ENCODE measurements at regions not wholly inside any gene's neighbourhood (a gene's known extent, or its start where the extent isn't known, plus 50 kb on each side); places are given as distances from the start of the nearest gene placed in this dataset.

GRCh38 chr13:109883181-109884180, 97.1 kb upstream of the IRS2 start:
- Histone ChIP-seq H4K8ac (replicated peaks; ENCODE audit: insufficient read length, low read depth, low read length) (no peak overlapping the region), H2BK15ac (ENCODE audit: low read depth, low read length) (no peak overlapping the region), H3K4ac (ENCODE audit: low read depth, low read length) (no peak overlapping the region), H3K79me2 (ENCODE audit: insufficient read depth, low read length) (no peaks in the 10 kb centered on the region), H2BK20ac (ENCODE audit: low read depth, low read length, poor library complexity, severe bottlenecking) (no peak overlapping the region), H3K9me3 (ENCODE audit: control insufficient read depth, low read depth, low read length) (no peaks in the 10 kb centered on the region), H3K4me1 (ENCODE audit: insufficient read depth, low read length) (no peaks in the 10 kb centered on the region), H3T11ph (ENCODE audit: low read length) (no peak overlapping the region), H3K23me2 (ENCODE audit: insufficient read length, low read depth, low read length, poor library complexity, severe bottlenecking) (no peaks in the 10 kb centered on the region), H4K20me1 (ENCODE audit: control insufficient read depth, insufficient read depth, insufficient read length) (no peaks in the 10 kb centered on the region), H4K91ac (ENCODE audit: insufficient read length, low read depth, low read length) (no peak overlapping the region), H4K5ac (ENCODE audit: insufficient read length, low read depth, low read length) (no peak overlapping the region), H3K23ac (ENCODE audit: insufficient read length, low read depth, low read length) (no peak overlapping the region), H3K27me3 (ENCODE audit: insufficient read depth, low read length) (no peaks in the 10 kb centered on the region), H3K18ac (ENCODE audit: insufficient read length, low read depth, low read length) (no peak overlapping the region), H2AFZ (ENCODE audit: low read length) (no peak overlapping the region), H2BK12ac (ENCODE audit: insufficient read length, low read depth, low read length) (no peak overlapping the region), H3K79me1 (ENCODE audit: insufficient read depth, low read depth, low read length, poor library complexity, severe bottlenecking) (no peaks in the 10 kb centered on the region), H3K9ac (ENCODE audit: extremely low read depth, insufficient read length, low read length) (no peak overlapping the region), H3K4me2 (ENCODE audit: insufficient read depth, insufficient read length, low read length) (no peak overlapping the region), H3K14ac (ENCODE audit: insufficient read depth, low read length) (no peak overlapping the region), H3K27ac (ENCODE audit: insufficient read length, low read depth, low read length) (no peak overlapping the region), H2BK5ac (ENCODE audit: insufficient read length, low read length) (no peak overlapping the region), H2BK120ac (ENCODE audit: low read depth, low read length, poor library complexity, severe bottlenecking) (no peak overlapping the region), H3K56ac (ENCODE audit: insufficient read length, low read depth, low read length) (no peak overlapping the region), H2AK5ac (ENCODE audit: insufficient read length, low read length) (no peak overlapping the region)
- Mint-ChIP-seq H3K4me3 (no peak overlapping the region), H3K27ac (no peak overlapping the region), H3K9me3 (peaks cover 3 to 10% of the 10 kb centered on the region in 2 experiments; a peak in 4 of 5 replicates), H3K36me3 (ENCODE audit: insufficient read depth in 1 of 3, low read depth in 3 of 3) (peaks cover 0 to 2% (median 0%) of the 10 kb centered on the region in 3 experiments; a peak in 2 of 7 replicates), H3K4me1 (no peaks in the 10 kb centered on the region), H3K27me3 (ENCODE audit: low read depth) (peaks cover 4% of the 10 kb centered on the region; the same call in 1 of the 2 replicates)
- 100% methylated on average over 1 of the region's 20 CpGs for WGBS (ENCODE audit: extremely low coverage, insufficient read length, low lambda C conversion rate)
- TF ChIP-seq CTCF (conservative IDR thresholded peaks at IDR 0.05), result no peak
- no peak for DNase-seq
